Aorta (tissue), 5 donors: ENCODE measurements at regions not wholly inside any gene's neighbourhood (a gene's known extent, or its start where the extent isn't known, plus 50 kb on each side); places are given as distances from the start of the nearest gene placed in this dataset.
"Not testable (repeated sequence)": the region's sequence is repeated elsewhere in the genome, so short reads cannot be mapped to it uniquely, and the experiment has no call there.

Experiments
- ATAC-seq: fragments of 200-7000 bp; cut with Tn5 transposase; one replicate; pipeline ENCODE4 v1.9.1; 2022; ENCODE audit warnings: moderate library complexity; ENCODE audit not compliant: low FRiP score
- DNase-seq, 2 donors: peaks; one replicate each; pipeline ENCODE4 v3.0.0-alpha.2; 2020
- H3K27ac ChIP-seq, 2 donors: one replicate each; pipeline ENCODE4 v1.5.1; 2013; ENCODE audit warnings: low read length in 2 of 2, mild to moderate bottlenecking in 2 of 2, moderate library complexity in 2 of 2, control low read depth in 1 of 2, inconsistent platforms in 1 of 2, low read depth in 1 of 2
- H3K27me3 ChIP-seq, 2 donors: one replicate each; pipeline ENCODE4 v1.6.1; 2013; ENCODE audit warnings: control low read depth in 1 of 2, low read length in 1 of 2, mild to moderate bottlenecking in 1 of 2, moderate library complexity in 1 of 2; ENCODE audit not compliant: insufficient read depth in 2 of 2, control insufficient read depth in 1 of 2
- H3K36me3 ChIP-seq, 2 donors: one replicate each; pipeline ENCODE4 v1.6.1; 2013; ENCODE audit warnings: control low read depth in 1 of 2, low read length in 1 of 2, mild to moderate bottlenecking in 1 of 2; ENCODE audit not compliant: insufficient read depth in 2 of 2, control insufficient read depth in 1 of 2
- H3K4me1 ChIP-seq, 2 donors: one replicate each; pipeline ENCODE4 v1.6.1; 2013; ENCODE audit warnings: low read length in 2 of 2, control low read depth in 1 of 2, mild to moderate bottlenecking in 1 of 2, moderate library complexity in 1 of 2; ENCODE audit not compliant: insufficient read depth in 2 of 2, control insufficient read depth in 1 of 2
- H3K4me3 ChIP-seq, 2 donors: one replicate each; pipeline ENCODE4 v1.5.1; 2013; ENCODE audit warnings: low read length in 2 of 2, control low read depth in 1 of 2, mild to moderate bottlenecking in 1 of 2
- H3K9me3 ChIP-seq: one replicate; pipeline ENCODE4 v1.6.1; 2013; ENCODE audit warnings: mild to moderate bottlenecking, low read length; ENCODE audit not compliant: control insufficient read depth
- WGBS, 2 donors: extraction: QIAGEN DNeasy Blood & Tissue Kit; methylation state at CpG; one replicate each; pipeline ENCODE4 v1.1.7; 2013; 5-methylcytosine and 5-hydroxymethylcytosine counted together
- intact Hi-C, 2 donors: fragments of 100-400 bp; cut with DNase I; formaldehyde crosslinking; loops; one replicate each; pipeline versions ENCODE4 v1.14.2 to v1.15.0; 2022
- donor health status: healthy with polysubstance abuse.
- donor health status: Bipolar disorder and iron deficiency.
- donor health status: DM: no; HTN: no; CAD: no.
- donor health status: DM: no; HTN: no; CAD: no.
- donor health status: DM: yes; HTN: yes; CAD: no.

DNA sequence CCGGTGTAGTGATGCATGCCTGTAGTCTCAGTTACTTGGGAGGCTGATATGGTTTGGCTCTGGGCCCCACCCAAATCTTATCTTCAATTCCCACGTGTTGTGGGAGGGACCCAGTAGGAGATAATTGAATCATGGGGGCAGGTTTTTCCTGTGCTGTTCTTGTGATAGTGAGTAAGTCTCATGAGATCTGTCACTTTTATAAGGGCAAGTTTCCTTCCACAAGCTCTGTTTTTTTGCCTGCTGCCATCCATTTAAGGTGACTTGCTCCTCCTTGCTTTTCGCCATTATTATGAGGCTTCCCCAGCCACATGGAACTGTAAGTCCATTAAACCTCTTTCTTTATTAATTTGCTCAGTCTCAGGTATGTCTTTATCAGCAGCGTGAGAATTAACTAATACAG, 566.7 kb upstream of the NECTIN3 start:
- 70% methylated on average over 4 of the region's 4 CpGs for WGBS, 2 donors
- Histone ChIP-seq H3K27me3 (no peaks in the 10 kb centered on the region), H3K4me3 (no peak overlapping the region), H3K4me1 (no peaks in the 10 kb centered on the region), H3K9me3 (no peaks in the 10 kb centered on the region), H3K27ac (no peak overlapping the region), H3K36me3 (no peaks in the 10 kb centered on the region)
- DNase-seq (no peak), ATAC-seq (no peak)
- intact Hi-C loops, result no loop called here

DNA sequence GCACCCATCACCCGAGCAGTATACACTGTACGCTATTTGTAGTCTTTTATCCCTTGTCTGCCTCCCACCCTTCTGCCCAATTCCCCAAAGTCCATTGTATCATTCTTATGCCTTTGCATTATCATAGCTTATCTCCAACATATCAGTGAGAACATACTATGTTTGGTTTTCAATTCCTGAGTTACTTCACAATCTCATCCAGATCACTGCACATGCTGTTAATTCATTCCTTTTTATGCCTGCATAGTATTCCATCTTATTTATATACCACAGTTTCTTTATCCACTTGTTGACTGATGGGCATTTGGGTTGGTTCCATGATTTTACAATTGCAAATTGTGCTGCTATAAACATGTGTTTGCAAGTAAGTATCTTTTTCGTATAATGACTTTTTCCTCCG, 564.7 kb upstream of the NECTIN3 start:
- Histone ChIP-seq H3K27me3 (no peaks in the 10 kb centered on the region), H3K9me3 (no peaks in the 10 kb centered on the region), H3K4me1 (no peaks in the 10 kb centered on the region), H3K27ac (no peak overlapping the region), H3K4me3 (no peak overlapping the region), H3K36me3 (no peaks in the 10 kb centered on the region)
- intact Hi-C loops, result no loop called here
- 80 to 82% methylated on average over 4 of the region's 4 CpGs for WGBS, 2 donors
- ATAC-seq (no peak), DNase-seq (no peak)

DNA sequence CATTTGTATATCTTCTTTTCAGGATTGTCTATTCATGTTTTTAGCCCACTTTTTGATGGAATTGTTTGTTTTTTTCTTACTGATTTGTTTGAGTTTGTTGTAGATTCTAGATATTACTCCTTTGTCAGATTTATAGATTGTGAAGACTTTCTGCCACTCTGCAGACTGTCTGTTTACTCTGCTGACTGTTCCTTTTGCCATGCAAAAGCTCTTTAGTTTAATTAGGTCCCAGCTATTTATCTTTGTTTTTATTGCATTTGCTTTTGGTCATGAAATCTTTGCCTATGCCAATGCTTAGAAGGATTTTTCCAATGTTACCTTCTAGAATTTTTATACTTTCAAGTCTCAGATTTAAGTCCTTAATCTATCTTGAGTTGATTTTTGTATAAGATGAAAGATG, 564.0 kb upstream of the NECTIN3 start:
- H3K9me3 ChIP-seq, ATAC-seq, H3K36me3 ChIP-seq, H3K27ac ChIP-seq, DNase-seq, H3K4me3 ChIP-seq, H3K4me1 ChIP-seq, intact Hi-C loops, H3K27me3 ChIP-seq: not testable (repeated sequence)

DNA sequence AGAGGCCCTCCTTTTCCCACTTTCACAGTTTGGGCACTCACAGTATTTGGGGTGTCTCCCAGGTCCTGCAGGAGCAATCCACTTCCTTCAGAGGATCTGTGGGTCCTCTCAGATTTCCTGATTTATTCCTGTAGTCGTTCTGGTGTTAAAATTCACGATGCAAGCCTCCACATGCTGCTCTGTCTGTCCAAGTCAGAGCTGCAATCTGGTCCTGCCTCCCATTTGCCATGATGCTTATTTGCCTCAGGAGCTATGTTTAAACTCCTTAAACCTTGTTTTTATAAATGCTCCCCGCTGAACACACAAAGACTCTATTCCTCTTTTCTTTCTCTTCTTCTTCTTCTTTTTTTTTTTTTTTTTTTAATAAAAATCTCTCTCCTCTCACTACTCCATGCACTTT, 558.7 kb upstream of the NECTIN3 start:
- Histone ChIP-seq H3K4me1 (no peaks in the 10 kb centered on the region), H3K27ac (no peak overlapping the region), H3K36me3 (no peaks in the 10 kb centered on the region), H3K27me3 (no peaks in the 10 kb centered on the region), H3K4me3 (no peak overlapping the region), H3K9me3 (no peaks in the 10 kb centered on the region)
- ATAC-seq (no peak), DNase-seq (no peak)
- intact Hi-C loops, result no loop called here
- WGBS, 2 donors, result 66 to 75% methylated on average over 3 of the region's 3 CpGs

DNA sequence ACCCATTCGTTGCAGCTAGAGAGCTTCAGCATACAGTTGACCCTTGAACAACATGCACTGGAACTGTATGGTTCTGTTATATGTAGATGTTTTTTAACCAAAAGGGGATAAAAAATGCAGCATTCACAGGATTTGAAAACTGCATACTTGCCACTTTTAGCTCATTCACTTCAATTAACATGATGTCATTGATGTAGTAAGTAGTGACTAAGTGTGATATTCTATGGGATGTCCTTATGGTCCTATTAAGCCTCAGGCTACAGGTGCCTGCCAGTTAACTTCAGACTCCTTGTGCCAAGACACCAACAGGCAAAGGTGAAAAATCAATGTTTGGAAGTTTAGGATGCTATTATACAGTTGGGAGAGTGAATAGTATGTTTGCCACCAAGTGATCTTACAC, 553.6 kb upstream of the NECTIN3 start:
- no peak for ATAC-seq
- no peak for DNase-seq
- Histone ChIP-seq H3K36me3 (no peaks in the 10 kb centered on the region), H3K4me3 (no peak overlapping the region), H3K4me1 (no peaks in the 10 kb centered on the region), H3K9me3 (no peaks in the 10 kb centered on the region), H3K27ac (no peak overlapping the region), H3K27me3 (no peaks in the 10 kb centered on the region)
- intact Hi-C loops, result no loop called here
- 80 to 93% methylated on average over 1 of the region's 1 CpG for WGBS, 2 donors

DNA sequence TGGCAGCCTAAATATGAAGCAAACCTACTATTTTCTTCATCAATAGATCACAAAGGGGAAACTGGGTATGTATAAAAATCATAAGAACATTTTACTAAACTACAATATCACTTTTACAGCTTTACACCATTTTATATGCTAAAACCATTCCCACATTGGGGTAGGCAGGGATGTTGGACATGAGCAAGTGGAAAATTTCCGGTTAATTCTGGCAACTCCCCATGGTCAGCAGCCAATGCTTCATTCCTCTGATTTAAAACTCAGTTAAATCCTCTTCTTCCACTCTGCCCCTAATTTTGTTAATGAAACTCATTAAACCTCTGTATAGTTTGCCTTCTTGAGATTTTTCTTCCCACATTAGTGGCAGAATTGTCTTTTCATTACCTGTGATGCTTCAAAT, 552.5 kb upstream of the NECTIN3 start:
- Histone ChIP-seq H3K9me3 (no peaks in the 10 kb centered on the region), H3K4me3 (no peak overlapping the region), H3K36me3 (no peaks in the 10 kb centered on the region), H3K4me1 (no peaks in the 10 kb centered on the region), H3K27me3 (no peaks in the 10 kb centered on the region), H3K27ac (no peak overlapping the region)
- intact Hi-C loops, result no loop called here
- WGBS, 2 donors, result 0 to 8% methylated on average over 1 of the region's 1 CpG
- DNase-seq, result no peak
- no peak for ATAC-seq

DNA sequence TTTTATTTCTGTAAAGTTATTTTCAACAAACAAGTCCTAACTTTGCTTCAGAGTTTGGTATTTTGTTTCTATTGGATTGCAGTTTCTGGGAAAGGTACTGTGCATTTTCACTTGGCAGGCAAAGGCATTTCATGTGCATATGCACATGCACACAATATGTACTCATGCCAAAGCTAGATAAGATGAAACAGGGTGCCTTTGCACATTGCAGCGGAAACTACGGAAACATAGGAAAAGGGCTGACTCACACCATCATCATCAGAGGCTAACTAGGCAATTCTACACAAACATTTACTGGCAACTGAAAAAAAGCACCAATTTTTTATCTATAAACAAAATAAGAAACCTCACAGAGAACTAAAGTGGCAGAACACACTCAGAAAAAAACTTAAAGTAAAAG, 550.6 kb upstream of the NECTIN3 start:
- no peaks in the 10 kb centered on the region for H3K9me3 ChIP-seq
- no peak overlapping the region for H3K27ac ChIP-seq
- H3K27me3 ChIP-seq, result no peaks in the 10 kb centered on the region
- 13 to 20% methylated on average over 2 of the region's 2 CpGs for WGBS, 2 donors
- ATAC-seq, result no peak
- H3K36me3 ChIP-seq, result no peaks in the 10 kb centered on the region
- H3K4me3 ChIP-seq, result no peak overlapping the region
- H3K4me1 ChIP-seq, result no peaks in the 10 kb centered on the region
- intact Hi-C loops, result no loop called here
- DNase-seq, result no peak

DNA sequence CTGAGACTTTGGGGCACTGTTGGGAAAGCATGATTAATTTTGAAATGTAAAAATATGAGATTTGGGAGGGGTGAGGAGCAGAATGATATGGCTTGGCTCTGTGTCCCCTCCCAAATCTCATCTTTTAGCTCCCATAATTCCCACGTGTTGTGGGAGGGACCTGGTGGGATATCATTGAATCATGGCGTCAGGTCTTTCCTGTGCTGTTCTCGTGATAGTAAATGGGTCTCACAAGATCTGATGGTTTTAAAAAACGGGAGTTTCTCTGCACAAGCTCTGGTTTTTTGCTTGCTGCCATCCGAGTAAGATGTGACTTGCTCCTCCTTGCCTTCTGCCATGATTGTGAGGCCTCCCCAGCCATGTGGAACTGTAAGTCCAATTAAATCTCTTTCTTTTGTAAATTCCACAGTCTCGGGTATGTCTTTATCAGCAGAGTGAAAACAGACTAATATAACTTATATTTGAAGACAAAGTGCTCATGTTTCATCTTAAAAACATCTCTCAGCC, 546.0 kb upstream of the NECTIN3 start:
- H3K4me1 ChIP-seq, H3K27ac ChIP-seq, H3K4me3 ChIP-seq, H3K9me3 ChIP-seq, H3K27me3 ChIP-seq, H3K36me3 ChIP-seq, DNase-seq, intact Hi-C loops, ATAC-seq: not testable (repeated sequence)
- WGBS, 2 donors, result 84 to 92% methylated on average over 6 of the region's 6 CpGs

DNA sequence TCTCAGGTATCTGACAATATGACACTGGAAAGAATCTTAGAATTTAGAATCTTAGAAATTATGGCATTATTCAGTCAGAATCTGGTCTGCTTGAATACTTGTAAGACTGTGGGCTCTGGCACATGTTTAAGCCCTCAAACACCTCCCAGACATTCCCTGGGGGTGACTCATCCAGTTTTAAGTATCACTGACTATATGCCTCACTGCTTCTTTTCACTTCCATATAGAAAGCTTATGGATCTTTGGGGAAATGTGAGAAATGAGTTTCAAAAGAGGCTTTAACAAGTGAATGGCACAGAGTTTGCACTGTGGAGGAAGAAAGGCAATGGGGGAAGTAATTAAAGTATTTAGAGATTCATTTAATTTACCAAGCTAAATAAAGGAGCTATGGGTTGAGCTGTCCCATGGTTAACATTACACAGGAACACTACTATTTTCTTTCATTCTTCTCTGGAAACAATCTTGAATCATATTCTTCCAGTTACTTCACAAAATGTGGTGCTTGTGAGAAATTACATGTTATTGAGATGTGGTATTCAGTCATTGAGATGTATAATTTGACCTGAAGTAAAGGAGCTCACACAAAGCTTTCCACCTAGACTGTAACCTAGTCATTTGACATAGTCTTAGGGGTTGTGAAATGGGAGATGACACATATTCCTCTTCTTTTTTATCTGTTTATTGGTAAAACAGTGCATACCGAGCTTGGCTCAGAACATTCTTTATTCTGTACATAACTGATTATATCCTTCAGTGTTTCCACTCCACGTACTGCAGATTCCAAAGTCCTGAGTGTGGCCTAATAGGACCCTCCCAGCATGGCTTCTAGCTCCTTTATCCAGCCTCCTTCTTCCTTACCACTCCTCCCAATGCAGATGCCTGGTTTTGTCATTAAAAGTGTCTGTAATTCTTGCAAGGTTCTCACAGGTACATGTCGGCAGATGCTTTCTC, 544.6 kb upstream of the NECTIN3 start:
- Histone ChIP-seq H3K27ac (no peak overlapping the region), H3K27me3 (no peaks in the 10 kb centered on the region), H3K9me3 (no peaks in the 10 kb centered on the region), H3K4me3 (no peak overlapping the region), H3K4me1 (no peaks in the 10 kb centered on the region), H3K36me3 (no peaks in the 10 kb centered on the region)
- ATAC-seq (no peak), DNase-seq (no peak)
- WGBS, 2 donors, result 52 to 62% methylated on average over 3 of the region's 3 CpGs
- intact Hi-C loops, result no loop called here
